GM10248 (cell line): ENCODE measurements at regions not wholly inside any gene's neighbourhood (a gene's known extent, or its start where the extent isn't known, plus 50 kb on each side); places are given as distances from the start of the nearest gene placed in this dataset.

Experiments used
- CTCF ChIA-PET: fragments of 300-600 bp; sonication (Branson Sonifier 250); formaldehyde crosslinking; extraction: SDS; loops from one replicate; lab custom pipeline; 2021; ENCODE audit warnings: antibody characterized with exemption; lab: Yijun Ruan, JAX
- POLR2A ChIA-PET: fragments of 350-650 bp; sonication (Branson Sonifier 250); formaldehyde crosslinking; extraction: SDS; loops from one replicate; lab custom pipeline; 2020; ENCODE audit warnings: antibody characterized with exemption; lab: Yijun Ruan, JAX
- DNase-seq: peaks from one replicate; pipeline ENCODE4 v3.0.0; 2012; ENCODE audit errors: extremely low spot score
- CTCF ChIP-seq: IDR thresholded peaks from 2 replicates; pipeline ENCODE4 v1.5.1; 2012; ENCODE audit warnings: mild to moderate bottlenecking, low read depth; ENCODE audit errors: extremely low read depth, missing control alignments, control extremely low read depth

DNA sequence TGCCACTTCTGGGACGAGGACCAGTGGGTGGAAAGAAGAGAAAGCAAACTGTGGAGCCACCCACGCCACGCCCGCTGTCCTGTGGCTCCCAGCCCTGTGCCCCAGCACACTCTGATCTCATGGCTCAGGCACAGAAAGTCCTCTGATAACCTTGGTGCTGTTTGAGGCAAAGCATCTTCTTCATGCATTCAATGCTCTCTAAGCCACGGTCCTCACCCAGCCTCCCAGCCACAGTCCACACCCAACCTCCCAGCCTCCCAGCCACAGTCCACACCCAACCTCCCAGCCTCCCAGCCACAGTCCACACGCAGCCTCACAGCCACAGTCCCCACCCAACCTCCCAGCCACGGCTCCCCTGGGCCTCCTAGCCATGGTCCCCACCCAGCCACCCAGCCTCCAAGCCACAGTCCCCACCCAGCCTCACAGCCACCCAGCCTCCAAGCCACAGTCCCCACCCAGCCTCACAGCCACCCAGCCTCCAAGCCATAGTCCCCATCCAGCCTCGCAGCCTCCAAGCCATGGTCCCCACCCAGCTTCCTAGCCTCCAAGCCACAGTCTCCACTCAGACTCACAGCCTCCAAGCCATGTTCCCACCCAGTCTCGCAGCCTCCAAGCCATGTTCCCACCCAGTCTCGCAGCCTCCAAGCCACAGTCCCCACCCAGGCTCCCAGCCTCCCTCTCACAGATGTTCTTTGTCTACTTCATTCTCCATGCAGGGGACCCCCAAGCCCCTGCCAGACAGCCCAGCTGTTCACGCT lies 74.9 kb downstream of the SOX1 start:
- no peak for DNase-seq
- ChIA-PET CTCF (interaction anchor here (1.2 kb wide), 1 partner anchor 14 kb away, joined by 3 read pairs; no protein-coding TSS in a partner anchor), POLR2A (no interaction called here)
- TF ChIP-seq CTCF = no peak

GRCh38 chr13:112142401-112142930 lies 75.5 kb downstream of the SOX1 start:
- no peak for DNase-seq
- POLR2A ChIA-PET = no interaction called here

DNA sequence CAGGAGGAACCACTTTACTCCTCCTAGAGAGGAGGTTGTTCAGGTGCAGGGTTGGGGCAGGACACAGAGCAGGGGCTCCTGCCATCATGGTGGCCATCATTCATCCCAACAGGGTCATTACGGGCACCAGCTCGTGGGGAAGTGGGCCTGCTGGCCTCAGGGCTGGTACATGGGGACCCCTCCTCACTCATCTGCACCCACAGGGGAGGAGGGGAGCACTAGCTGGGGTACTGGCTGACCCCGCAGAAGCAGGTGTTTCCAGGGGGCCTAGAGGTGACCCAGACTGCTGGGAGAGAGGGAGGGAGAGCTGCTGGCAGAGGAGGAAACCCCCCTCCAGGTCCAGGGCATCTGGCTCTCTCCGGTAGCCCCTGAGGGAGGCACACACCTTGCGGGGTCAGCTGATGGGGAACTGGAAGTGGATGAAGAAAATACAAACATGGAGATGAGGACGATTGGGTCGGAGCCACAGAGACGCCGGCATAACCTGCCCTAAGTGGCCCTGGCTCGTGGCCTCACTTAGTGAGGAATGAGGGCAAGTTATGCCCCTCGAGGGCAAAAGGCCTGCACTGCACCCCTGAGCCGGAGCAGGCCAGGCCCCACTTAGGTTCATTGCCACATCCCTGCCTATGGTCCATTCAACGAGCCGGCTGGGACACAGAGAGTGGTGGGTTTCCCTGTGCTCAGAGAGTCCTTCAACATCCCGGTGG lies 76.2 kb downstream of the SOX1 start:
- POLR2A ChIA-PET = no interaction called here
- no peak for TF ChIP-seq CTCF
- CTCF ChIA-PET = no interaction called here
- DNase-seq = no peak

More at GRCh38 chr13:112142401-112142930, 75.5 kb downstream of the SOX1 start:
- TF ChIP-seq CTCF = no peak
- CTCF ChIA-PET = no interaction called here

- no peak for TF ChIP-seq CTCF
- DNase-seq = no peak
- ChIA-PET CTCF (no interaction called here), POLR2A (no interaction called here)
Observed at GRCh38 chr13:112143753-112144615, 77.0 kb downstream of the SOX1 start.

DNA sequence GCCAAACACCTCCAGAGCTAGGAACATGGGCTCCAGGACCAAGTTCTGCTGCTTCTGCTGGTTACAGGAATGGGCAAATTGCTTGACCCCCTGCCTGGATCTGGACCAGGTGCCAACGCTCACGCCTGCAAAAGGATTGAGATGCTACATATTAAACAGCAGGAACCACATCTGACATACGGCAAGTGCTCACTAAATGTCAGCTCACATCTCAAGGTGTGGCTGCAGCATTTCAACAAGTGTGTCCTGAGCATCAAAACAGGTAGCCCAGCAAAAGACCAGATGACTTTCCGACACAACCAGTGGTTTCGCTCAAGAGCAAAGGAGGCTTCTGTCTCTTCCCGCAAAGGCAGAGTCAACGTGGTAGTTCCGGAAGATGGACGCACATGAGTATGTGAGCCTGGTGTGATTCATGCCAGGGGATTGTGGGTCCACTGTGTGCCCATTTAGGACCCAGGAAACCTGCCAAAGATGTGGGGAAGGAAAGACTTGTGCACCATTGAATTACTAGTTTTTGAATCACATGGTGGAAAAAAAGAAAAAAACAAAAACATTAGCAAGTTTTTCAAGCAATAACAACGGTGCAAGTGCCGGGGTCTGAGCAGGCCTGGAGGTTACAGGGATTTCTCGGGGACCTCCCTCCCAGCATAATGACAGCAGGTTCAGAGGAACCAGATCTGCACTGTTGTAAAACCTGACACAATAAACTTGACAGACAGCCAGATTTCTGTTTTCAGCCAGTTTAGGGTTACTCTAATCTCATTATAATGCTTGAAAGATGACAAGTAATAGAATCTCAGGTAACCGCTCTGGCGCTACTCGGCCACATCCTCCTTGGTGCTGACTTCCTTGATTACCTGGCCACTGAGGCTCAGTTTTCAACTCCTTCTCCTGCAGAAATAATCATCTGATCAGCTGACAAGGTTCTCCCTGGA lies 77.9 kb downstream of the SOX1 start:
- TF ChIP-seq CTCF = no peak
- ChIA-PET POLR2A (no interaction called here), CTCF (no interaction called here)
- DNase-seq = no peak
